IMR-90 (cell line): ENCODE measurements at regions not wholly inside any gene's neighbourhood (a gene's known extent, or its start where the extent isn't known, plus 50 kb on each side); places are given as distances from the start of the nearest gene placed in this dataset.

Experiments used
- ATAC-seq: fragments of 200-7000 bp; cut with Tn5 transposase; 2 replicates; pipeline ENCODE4 v1.9.1; 2020; ENCODE audit warnings: low read depth, mild to moderate bottlenecking, moderate library complexity
- BruUV-seq: library from RNA; stranded (reverse); fragments of 400-500 nt; replicated peaks from 2 replicates; lab custom pipeline; 2021; lab: Mats Ljungman, UMichigan
- CTCF ChIA-PET: fragments of 300-600 bp; formaldehyde crosslinking; extraction: SDS; loops from one replicate; lab custom pipeline; 2021; ENCODE audit warnings: antibody characterized with exemption; lab: Yijun Ruan, JAX
- POLR2A ChIA-PET: fragments of 300-600 bp; sonication (Branson Sonifier 250); formaldehyde crosslinking; loops from one replicate; lab custom pipeline; 2022; ENCODE audit warnings: antibody characterized with exemption; ENCODE audit not compliant: unreplicated experiment; lab: Charles Lee
- DNase-seq: peaks from one replicate; pipeline ENCODE4 v3.0.0; 2013
- H2AFZ ChIP-seq: replicated peaks from 2 replicates; pipeline ENCODE3; 2013; ENCODE audit warnings: low read length, mild to moderate bottlenecking; ENCODE audit not compliant: poor library complexity
- H2AK5ac ChIP-seq: 2 replicates; pipeline ENCODE4 v1.6.1; 2013; ENCODE audit warnings: low read depth, low read length, inconsistent platforms
- H2AK9ac ChIP-seq: replicated peaks from 2 replicates; pipeline ENCODE3; 2013; ENCODE audit warnings: mild to moderate bottlenecking, low read depth, low read length, moderate library complexity; ENCODE audit not compliant: poor library complexity
- H2BK120ac ChIP-seq: 2 replicates; pipeline ENCODE4 v1.6.1; 2013; ENCODE audit warnings: low read depth, low read length, inconsistent platforms
- H2BK15ac ChIP-seq: 3 replicates; pipeline ENCODE4 v1.6.1; 2013; ENCODE audit warnings: low read depth, low read length, inconsistent platforms
- H2BK20ac ChIP-seq: 2 replicates; pipeline ENCODE4 v1.6.1; 2013; ENCODE audit warnings: low read depth, mild to moderate bottlenecking, inconsistent platforms, low read length, moderate library complexity
- H2BK5ac ChIP-seq: 2 replicates; pipeline ENCODE4 v1.6.1; 2013; ENCODE audit warnings: mild to moderate bottlenecking, low read depth, low read length, inconsistent platforms; ENCODE audit not compliant: poor library complexity, severe bottlenecking
- H3K14ac ChIP-seq: replicated peaks from 2 replicates; pipeline ENCODE4 v1.6.1; 2013; ENCODE audit warnings: low read depth, low read length, inconsistent platforms
- H3K18ac ChIP-seq: 2 replicates; pipeline ENCODE4 v1.6.1; 2013; ENCODE audit warnings: low read depth, low read length, control low read depth
- H3K23ac ChIP-seq: 2 replicates; pipeline ENCODE4 v1.6.1; 2013; ENCODE audit warnings: low read depth, low read length, inconsistent platforms
- H3K27ac ChIP-seq: 2 replicates; pipeline ENCODE4 v1.5.1; 2013; ENCODE audit warnings: mild to moderate bottlenecking, control low read depth, low read length; ENCODE audit not compliant: insufficient read depth
- H3K27me3 ChIP-seq: 2 replicates; pipeline ENCODE4 v1.6.1; 2013; ENCODE audit warnings: low read length; ENCODE audit not compliant: control insufficient read depth, insufficient read depth
- H3K36me3 ChIP-seq: 2 replicates; pipeline ENCODE4 v1.6.1; 2013; ENCODE audit warnings: low read length, mixed read lengths; ENCODE audit not compliant: control insufficient read depth, insufficient read depth
- H3K4ac ChIP-seq: 2 replicates; pipeline ENCODE4 v1.6.1; 2013; ENCODE audit warnings: low read depth, low read length, inconsistent platforms
- H3K4me1 ChIP-seq: 2 replicates; pipeline ENCODE4 v1.6.1; 2013; ENCODE audit warnings: low read length, mixed read lengths; ENCODE audit not compliant: control insufficient read depth, insufficient read depth
- H3K4me2 ChIP-seq: 2 replicates; pipeline ENCODE4 v1.6.1; 2013; ENCODE audit warnings: low read depth, mild to moderate bottlenecking, control low read depth, low read length, moderate library complexity
- H3K4me3 ChIP-seq: 2 replicates; pipeline ENCODE4 v1.5.1; 2013; ENCODE audit warnings: low read depth, mild to moderate bottlenecking, control low read depth, low read length, moderate library complexity; ENCODE audit not compliant: insufficient read depth
- H3K56ac ChIP-seq: 2 replicates; pipeline ENCODE4 v1.6.1; 2013; ENCODE audit warnings: low read length, inconsistent platforms; ENCODE audit not compliant: insufficient read depth; ENCODE audit errors: extremely low read depth
- H3K79me1 ChIP-seq, 2 experiments: 2 replicates each; pipeline ENCODE4 v1.6.1; 2013; ENCODE audit warnings: low read length in 2 of 2, inconsistent platforms in 1 of 2, low read depth in 1 of 2
- H3K9ac ChIP-seq: 2 replicates; pipeline ENCODE4 v1.6.1; 2013; ENCODE audit warnings: low read depth, low read length, control low read depth
- H3K9me1 ChIP-seq: 2 replicates; pipeline ENCODE4 v1.6.1; 2013; ENCODE audit warnings: low read length, inconsistent platforms; ENCODE audit not compliant: insufficient read depth
- H3K9me3 ChIP-seq: 2 replicates; pipeline ENCODE4 v1.6.1; 2013; ENCODE audit warnings: low read length; ENCODE audit not compliant: control insufficient read depth, insufficient read depth
- H4K20me1 ChIP-seq: 2 replicates; pipeline ENCODE4 v1.6.1; 2013; ENCODE audit warnings: low read length, inconsistent platforms; ENCODE audit not compliant: insufficient read depth
- H4K5ac ChIP-seq: 2 replicates; pipeline ENCODE4 v1.6.1; 2013; ENCODE audit warnings: mild to moderate bottlenecking, low read depth, low read length, control low read depth
- H4K8ac ChIP-seq, 2 experiments: 2 replicates each; pipeline ENCODE4 v1.6.1; 2013; ENCODE audit warnings: low read depth in 2 of 2, low read length in 2 of 2, control low read depth in 1 of 2, inconsistent platforms in 1 of 2
- H4K91ac ChIP-seq: 2 replicates; pipeline ENCODE4 v1.6.1; 2013; ENCODE audit warnings: low read depth, low read length, inconsistent platforms; ENCODE audit not compliant: insufficient read depth
- BHLHE40 ChIP-seq: fragments of 150-350 bp; IDR thresholded peaks from 2 replicates; pipeline ENCODE4 v1.6.1; 2016; ENCODE audit warnings: mild to moderate bottlenecking, low read depth, low read length
- CEBPB ChIP-seq: IDR thresholded peaks from 2 replicates; pipeline ENCODE4 v1.6.1; 2012; ENCODE audit warnings: low read depth, low read length, improper control_type of control experiment
- CHD1 ChIP-seq: IDR thresholded peaks from 2 replicates; pipeline ENCODE4 v1.6.1; 2012; ENCODE audit warnings: low read depth, low read length, improper control_type of control experiment
- CTCF ChIP-seq: conservative IDR thresholded peaks from 2 replicates; pipeline ENCODE4 v1.5.1; 2012; ENCODE audit warnings: mild to moderate bottlenecking, low read depth, low read length, improper control_type of control experiment
- FOS ChIP-seq: fragments of 150-350 bp; IDR thresholded peaks from 2 replicates; pipeline ENCODE4 v1.6.1; 2016; ENCODE audit warnings: low read depth, low read length
- MAFK ChIP-seq: IDR thresholded peaks from 2 replicates; pipeline ENCODE4 v1.6.1; 2012; ENCODE audit warnings: low read depth, low read length, improper control_type of control experiment
- MAZ ChIP-seq: IDR thresholded peaks from 2 replicates; pipeline ENCODE4 v1.6.1; 2012; ENCODE audit warnings: low read depth, mild to moderate bottlenecking, low read length, improper control_type of control experiment, moderate library complexity, borderline replicate concordance
- MXI1 ChIP-seq: IDR thresholded peaks from 2 replicates; pipeline ENCODE4 v1.6.1; 2012; ENCODE audit warnings: low read depth, mild to moderate bottlenecking, low read length, moderate library complexity, borderline replicate concordance
- NFE2L2 ChIP-seq: fragments of 150-350 bp; IDR thresholded peaks from 2 replicates; pipeline ENCODE4 v1.6.1; 2016; ENCODE audit warnings: low read depth, mild to moderate bottlenecking, low read length
- POLR2A ChIP-seq: IDR thresholded peaks from 2 replicates; pipeline ENCODE4 v1.6.1; 2012; ENCODE audit warnings: mild to moderate bottlenecking, low read depth, low read length
- RAD21 ChIP-seq: IDR thresholded peaks from 2 replicates; pipeline ENCODE4 v1.6.1; 2012; ENCODE audit warnings: low read length, improper control_type of control experiment
- RCOR1 ChIP-seq: IDR thresholded peaks from 2 replicates; pipeline ENCODE4 v1.6.1; 2012; ENCODE audit warnings: mild to moderate bottlenecking, low read length, improper control_type of control experiment; ENCODE audit not compliant: insufficient replicate concordance
- RFX5 ChIP-seq: IDR thresholded peaks from 2 replicates; pipeline ENCODE4 v1.8.0; 2012; ENCODE audit warnings: low read depth, mild to moderate bottlenecking, low read length, moderate library complexity
- SMC3 ChIP-seq: fragments of 150-350 bp; IDR thresholded peaks from 2 replicates; pipeline ENCODE4 v1.6.1; 2016; ENCODE audit warnings: low read depth, mild to moderate bottlenecking, antibody characterized with exemption, low read length, moderate library complexity
- WGBS, 2 experiments: methylation state at CpG; one replicate each; pipeline versions ENCODE4 v1.1.5 to v1.1.7; 2013; ENCODE audit warnings: missing lambda C conversion rate in 2 of 2; ENCODE audit not compliant: insufficient read length in 1 of 2; ENCODE audit errors: extremely low coverage in 2 of 2; 5-methylcytosine and 5-hydroxymethylcytosine counted together
- dilution Hi-C: fragments of 300-500 bp; cut with HindIII; formaldehyde crosslinking; loops from one replicate; pipeline ENCODE4 v1.14.3; 2018; ENCODE audit warnings: low sequenced_read_pairs; ENCODE audit not compliant: unreplicated experiment
- in situ Hi-C: fragments of 300-500 bp; cut with MboI; formaldehyde crosslinking; loops from 3 replicates; pipeline ENCODE4 v1.14.3; 2019; ENCODE audit warnings: low sequenced_read_pairs, inconsistent platforms, mixed read lengths
- intact Hi-C: fragments of 100-400 bp; cut with micrococcal nuclease; formaldehyde crosslinking; loops from 2 replicates; pipeline ENCODE4 v1.10.0; 2022
- TF ChIP-seq, protein P1 (sequence below): fragments of 150-350 bp; IDR thresholded peaks from 2 replicates; pipeline ENCODE4 v1.6.1; 2017; ENCODE audit warnings: mild to moderate bottlenecking, antibody characterized with exemption, low read length, low read depth
- TF ChIP-seq, protein P2 (sequence below): fragments of 150-350 bp; IDR thresholded peaks from 2 replicates; pipeline ENCODE4 v1.6.1; 2016; ENCODE audit warnings: low read depth, mild to moderate bottlenecking, low read length, moderate library complexity, borderline replicate concordance

DNA sequence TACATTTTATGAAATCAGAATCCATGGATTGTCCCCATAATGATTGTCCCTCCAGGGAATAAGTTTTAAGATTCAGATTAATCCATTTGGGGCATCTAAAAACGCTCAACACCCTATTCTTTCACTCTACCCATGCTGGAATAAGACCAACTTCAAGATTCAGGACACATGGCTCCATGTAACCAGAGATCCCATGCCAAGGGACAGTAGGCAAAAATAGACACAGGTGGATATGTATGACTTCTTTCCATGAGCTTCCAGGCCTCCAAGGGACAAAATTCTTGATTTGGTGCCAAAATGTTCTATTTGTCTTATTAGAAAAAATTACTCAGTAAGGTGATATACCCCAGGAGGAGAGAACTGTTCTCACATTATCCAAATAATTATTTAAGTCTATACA is 178.8 kb downstream of the NRIP1 start:
- in situ Hi-C loops, result no loop called here
- no peak overlapping the region for H2BK15ac ChIP-seq
- H4K5ac ChIP-seq, result no peak overlapping the region
- H3K27me3 ChIP-seq, result no peaks in the 10 kb centered on the region
- no peak overlapping the region for H2BK120ac ChIP-seq
- no peak overlapping the region for H2AK5ac ChIP-seq
- ATAC-seq (no peak), DNase-seq (no peak)
- no peak overlapping the region for H3K23ac ChIP-seq
- no TSS peak for BruUV-seq
- H4K91ac ChIP-seq, result no peak overlapping the region
- TF ChIP-seq CEBPB (no peak), RCOR1 (no peak), MXI1 (no peak), MAFK (no peak), BHLHE40 (no peak), SMC3 (no peak), RAD21 (no peak), NFE2L2 (no peak), CTCF (no peak), POLR2A (no peak), CHD1 (no peak), RFX5 (no peak), FOS (no peak), MAZ (no peak)
- TF ChIP-seq, protein P1, sequence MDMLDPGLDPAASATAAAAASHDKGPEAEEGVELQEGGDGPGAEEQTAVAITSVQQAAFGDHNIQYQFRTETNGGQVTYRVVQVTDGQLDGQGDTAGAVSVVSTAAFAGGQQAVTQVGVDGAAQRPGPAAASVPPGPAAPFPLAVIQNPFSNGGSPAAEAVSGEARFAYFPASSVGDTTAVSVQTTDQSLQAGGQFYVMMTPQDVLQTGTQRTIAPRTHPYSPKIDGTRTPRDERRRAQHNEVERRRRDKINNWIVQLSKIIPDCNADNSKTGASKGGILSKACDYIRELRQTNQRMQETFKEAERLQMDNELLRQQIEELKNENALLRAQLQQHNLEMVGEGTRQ, result no peak
- TF ChIP-seq, protein P2, sequence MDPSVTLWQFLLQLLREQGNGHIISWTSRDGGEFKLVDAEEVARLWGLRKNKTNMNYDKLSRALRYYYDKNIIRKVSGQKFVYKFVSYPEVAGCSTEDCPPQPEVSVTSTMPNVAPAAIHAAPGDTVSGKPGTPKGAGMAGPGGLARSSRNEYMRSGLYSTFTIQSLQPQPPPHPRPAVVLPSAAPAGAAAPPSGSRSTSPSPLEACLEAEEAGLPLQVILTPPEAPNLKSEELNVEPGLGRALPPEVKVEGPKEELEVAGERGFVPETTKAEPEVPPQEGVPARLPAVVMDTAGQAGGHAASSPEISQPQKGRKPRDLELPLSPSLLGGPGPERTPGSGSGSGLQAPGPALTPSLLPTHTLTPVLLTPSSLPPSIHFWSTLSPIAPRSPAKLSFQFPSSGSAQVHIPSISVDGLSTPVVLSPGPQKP, result no peak
- H3K18ac ChIP-seq, result no peak overlapping the region
- no peaks in the 10 kb centered on the region for H3K9me3 ChIP-seq
- dilution Hi-C loops, result no loop called here
- H2BK20ac ChIP-seq, result no peak overlapping the region
- no peak overlapping the region for H2AK9ac ChIP-seq
- no peak overlapping the region for H3K4me2 ChIP-seq
- no peaks in the 10 kb centered on the region for H3K36me3 ChIP-seq
- H3K79me1 ChIP-seq, result 0 out of 4 replicates have a peak, but pooled peaks cover 0 to 3% of the 10 kb centered on the region in 2 experiments
- no peak overlapping the region for H3K4ac ChIP-seq
- no peak overlapping the region for H3K4me3 ChIP-seq
- no peak overlapping the region for H3K14ac ChIP-seq
- H2BK5ac ChIP-seq, result no peak overlapping the region
- no peak overlapping the region for H3K56ac ChIP-seq
- CTCF ChIA-PET, result interaction anchor here (0.5 to 1.5 kb wide), 2 partner anchors 9 to 11 kb away, joined by 3 read pairs; no protein-coding TSS in a partner anchor
- H3K27ac ChIP-seq, result no peak overlapping the region
- POLR2A ChIA-PET, result no interaction called here
- no peak overlapping the region for H4K8ac ChIP-seq
- H2AFZ ChIP-seq, result no peak overlapping the region
- no CpG with 5 or more reads among the region's 1 CpG for WGBS, 2 experiments
- intact Hi-C loops, result no loop called here
- no peaks in the 10 kb centered on the region for H4K20me1 ChIP-seq
- H3K9me1 ChIP-seq, result no peaks in the 10 kb centered on the region
- no peak overlapping the region for H3K9ac ChIP-seq
- peaks cover 6% of the 10 kb centered on the region; the same call in 1 of the 2 replicates for H3K4me1 ChIP-seq
